Nephron (organoid): ENCODE measurements at regions not wholly inside any gene's neighbourhood (a gene's known extent, or its start where the extent isn't known, plus 50 kb on each side); places are given as distances from the start of the nearest gene placed in this dataset.

ENCODE experiments used
- H3K27ac Mint-ChIP-seq, 3 experiments: 2 replicates each; pipeline ENCODE4 v1.8.0; 2020; ENCODE audit warnings: mixed read lengths in 3 of 3, mild to moderate bottlenecking in 2 of 3, moderate library complexity in 1 of 3
- H3K27me3 Mint-ChIP-seq: 2 replicates; pipeline ENCODE4 v1.8.0; 2021; ENCODE audit warnings: low read depth, mild to moderate bottlenecking, moderate library complexity, mixed read lengths
- H3K36me3 Mint-ChIP-seq: 2 replicates; pipeline ENCODE4 v1.8.0; 2020; ENCODE audit warnings: low read depth, mixed read lengths
- H3K4me1 Mint-ChIP-seq: 2 replicates; pipeline ENCODE4 v1.8.0; 2020; ENCODE audit warnings: mixed read lengths
- H3K4me3 Mint-ChIP-seq, 3 experiments: 2 replicates each; pipeline ENCODE4 v1.8.0; 2020; ENCODE audit warnings: mild to moderate bottlenecking in 3 of 3, mixed read lengths in 3 of 3, moderate library complexity in 2 of 3
- H3K9me3 Mint-ChIP-seq: 2 replicates; pipeline ENCODE4 v1.8.0; 2020; ENCODE audit warnings: mixed read lengths
- CTCF ChIP-seq, 3 experiments: fragments of 200-600 bp; sonication (generic); IDR thresholded peaks; one replicate each; pipeline ENCODE4 v1.5.0; 2021; ENCODE audit warnings: antibody characterized with exemption in 3 of 3; ENCODE audit not compliant: unreplicated experiment in 3 of 3

DNA sequence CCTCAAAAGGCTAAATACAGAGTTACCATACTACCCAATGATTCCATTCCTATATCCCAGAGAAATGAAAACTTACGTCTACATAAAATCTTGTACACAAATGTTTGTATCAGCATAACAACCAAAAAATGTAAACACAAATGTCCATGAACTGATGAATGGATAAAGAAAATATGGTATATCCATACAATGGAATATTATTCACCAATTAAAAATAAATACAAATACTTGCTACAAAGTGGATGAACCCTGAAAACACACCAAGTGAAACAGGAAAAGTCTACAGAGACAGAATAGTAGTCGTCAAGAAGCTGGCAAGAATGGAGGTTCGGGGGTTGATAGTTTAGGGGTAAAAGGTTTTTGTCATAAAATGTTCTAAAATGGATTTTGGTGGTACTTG lies 54.0 kb upstream of the ANKRD28 start:
- H3K9me3 Mint-ChIP-seq, result peaks cover 31% of the 10 kb centered on the region
- no peaks in the 10 kb centered on the region for H3K4me1 Mint-ChIP-seq
- peaks cover 47% of the 10 kb centered on the region for H3K36me3 Mint-ChIP-seq
- no peak overlapping the region for H3K4me3 Mint-ChIP-seq
- H3K27ac Mint-ChIP-seq, result no peak overlapping the region
- H3K27me3 Mint-ChIP-seq, result no peaks in the 10 kb centered on the region
- no peak for TF ChIP-seq CTCF (IDR thresholded peaks at IDR 0.05; ENCODE audit: unreplicated experiment in 3 of 3)

- Mint-ChIP-seq H3K27ac (peak overlapping the region; percentile 86 to 96 (median 88)), H3K4me3 (peak overlapping the region; percentile 89 to 99 (median 96)), H3K4me1 (peaks cover 11% of the 10 kb centered on the region), H3K9me3 (peaks cover 11% of the 10 kb centered on the region), H3K36me3 (peaks cover 15% of the 10 kb centered on the region), H3K27me3 (no peaks in the 10 kb centered on the region)
- TF ChIP-seq CTCF (IDR thresholded peaks at IDR 0.05; ENCODE audit: unreplicated experiment in 3 of 3), result no peak
Observed at GRCh38 chr3:15858547-15859506, 61.0 kb upstream of the ANKRD28 start.

DNA sequence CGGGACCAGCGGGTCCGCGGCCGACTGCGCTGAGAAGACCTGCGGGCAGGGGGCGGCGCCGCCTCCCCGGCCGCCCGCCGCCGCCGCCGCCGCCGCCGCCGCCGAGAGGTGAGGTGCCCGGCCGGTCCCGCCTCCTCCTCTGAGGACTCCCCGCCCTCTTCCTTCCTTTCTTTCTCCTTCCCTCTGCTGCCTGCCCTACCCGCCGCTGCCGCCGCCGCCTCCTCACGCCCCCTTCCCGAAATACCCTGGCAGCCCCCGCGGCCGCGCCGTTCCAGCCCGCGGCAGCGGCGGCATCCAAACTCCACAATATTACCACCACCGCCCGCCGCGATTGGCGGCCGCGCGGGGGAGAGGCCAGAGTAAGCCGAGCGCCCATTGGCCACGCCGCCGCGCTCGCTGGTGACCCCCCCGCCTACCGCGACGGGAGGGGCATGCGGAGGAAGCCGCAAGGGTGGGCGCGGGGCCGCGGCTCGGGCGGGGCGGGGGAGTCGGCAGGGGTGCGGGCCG lies 61.8 kb upstream of the ANKRD28 start:
- Mint-ChIP-seq H3K36me3 (peaks cover 8% of the 10 kb centered on the region), H3K4me1 (peaks cover 11% of the 10 kb centered on the region), H3K27ac (peak overlapping the region in 2 of 3 experiments; percentile 89 to 96), H3K9me3 (peaks cover 5% of the 10 kb centered on the region), H3K27me3 (no peaks in the 10 kb centered on the region), H3K4me3 (peak overlapping the region; percentile 89 to 94 (median 94))
- no peak for TF ChIP-seq CTCF (IDR thresholded peaks at IDR 0.05; ENCODE audit: unreplicated experiment in 3 of 3)

- peak overlapping the region; percentile 50 to 96 (median 94) for H3K27ac Mint-ChIP-seq
- H3K27me3 Mint-ChIP-seq, result peaks cover 3% of the 10 kb centered on the region
- H3K9me3 Mint-ChIP-seq, result peaks cover 6% of the 10 kb centered on the region
- peak overlapping the region; percentile 92 to 97 (median 95) for H3K4me3 Mint-ChIP-seq
- H3K36me3 Mint-ChIP-seq, result peaks cover 6% of the 10 kb centered on the region
- TF ChIP-seq CTCF (IDR thresholded peaks at IDR 0.05; ENCODE audit: unreplicated experiment in 3 of 3), result no peak
- peaks cover 11% of the 10 kb centered on the region for H3K4me1 Mint-ChIP-seq
Observed at GRCh38 chr3:15860014-15860934, 62.5 kb upstream of the ANKRD28 start.

- peaks cover 5% of the 10 kb centered on the region for H3K36me3 Mint-ChIP-seq
- H3K4me3 Mint-ChIP-seq, result peak overlapping the region; percentile 92 to 97 (median 95)
- H3K9me3 Mint-ChIP-seq, result peaks cover 5% of the 10 kb centered on the region
- peak overlapping the region; percentile 50 to 96 (median 94) for H3K27ac Mint-ChIP-seq
- peaks cover 3% of the 10 kb centered on the region for H3K27me3 Mint-ChIP-seq
- H3K4me1 Mint-ChIP-seq, result peaks cover 11% of the 10 kb centered on the region
- no peak for TF ChIP-seq CTCF (IDR thresholded peaks at IDR 0.05; ENCODE audit: unreplicated experiment in 3 of 3)
Observed at GRCh38 chr3:15861163-15861562, 63.4 kb upstream of the ANKRD28 start.
